Neural cell (in vitro differentiated cells): ENCODE measurements at regions not wholly inside any gene's neighbourhood (a gene's known extent, or its start where the extent isn't known, plus 50 kb on each side); places are given as distances from the start of the nearest gene placed in this dataset.

ENCODE experiments used
- CTCF ChIP-seq: fragments of 450-650 bp; IDR thresholded peaks from 2 replicates; pipeline ENCODE4 v1.5.1; 2014; ENCODE audit warnings: antibody characterized with exemption, mild to moderate bottlenecking, moderate library complexity; ENCODE audit not compliant: poor library complexity, severe bottlenecking
- EZH2 ChIP-seq: fragments of 200-600, 300-800 bp; shearing (Covaris generic), sonication (generic); IDR thresholded peaks from 2 replicates; pipeline ENCODE4 v1.6.1; 2014; ENCODE audit warnings: antibody characterized with exemption, low read length, borderline replicate concordance, mild to moderate bottlenecking; ENCODE audit not compliant: insufficient read depth, poor library complexity, severe bottlenecking
- MXI1 ChIP-seq: fragments of 450-650 bp; conservative IDR thresholded peaks from 2 replicates; pipeline ENCODE4 v1.6.1; 2014; ENCODE audit warnings: antibody characterized with exemption, mild to moderate bottlenecking; ENCODE audit not compliant: poor library complexity, severe bottlenecking
- SMC3 ChIP-seq: fragments of 450-650 bp; conservative IDR thresholded peaks from 2 replicates; pipeline ENCODE4 v1.6.1; 2014; ENCODE audit warnings: antibody characterized with exemption, mild to moderate bottlenecking, moderate library complexity; ENCODE audit not compliant: poor library complexity
- TF ChIP-seq, protein P1 (sequence below): IDR thresholded peaks from 2 replicates; pipeline ENCODE4 v1.6.1; 2012; ENCODE audit warnings: borderline replicate concordance

GRCh38 chr18:55762424-55762823 lies 174.4 kb upstream of the TCF4 start:
- no peak for TF ChIP-seq CTCF
- TF ChIP-seq, protein P1, sequence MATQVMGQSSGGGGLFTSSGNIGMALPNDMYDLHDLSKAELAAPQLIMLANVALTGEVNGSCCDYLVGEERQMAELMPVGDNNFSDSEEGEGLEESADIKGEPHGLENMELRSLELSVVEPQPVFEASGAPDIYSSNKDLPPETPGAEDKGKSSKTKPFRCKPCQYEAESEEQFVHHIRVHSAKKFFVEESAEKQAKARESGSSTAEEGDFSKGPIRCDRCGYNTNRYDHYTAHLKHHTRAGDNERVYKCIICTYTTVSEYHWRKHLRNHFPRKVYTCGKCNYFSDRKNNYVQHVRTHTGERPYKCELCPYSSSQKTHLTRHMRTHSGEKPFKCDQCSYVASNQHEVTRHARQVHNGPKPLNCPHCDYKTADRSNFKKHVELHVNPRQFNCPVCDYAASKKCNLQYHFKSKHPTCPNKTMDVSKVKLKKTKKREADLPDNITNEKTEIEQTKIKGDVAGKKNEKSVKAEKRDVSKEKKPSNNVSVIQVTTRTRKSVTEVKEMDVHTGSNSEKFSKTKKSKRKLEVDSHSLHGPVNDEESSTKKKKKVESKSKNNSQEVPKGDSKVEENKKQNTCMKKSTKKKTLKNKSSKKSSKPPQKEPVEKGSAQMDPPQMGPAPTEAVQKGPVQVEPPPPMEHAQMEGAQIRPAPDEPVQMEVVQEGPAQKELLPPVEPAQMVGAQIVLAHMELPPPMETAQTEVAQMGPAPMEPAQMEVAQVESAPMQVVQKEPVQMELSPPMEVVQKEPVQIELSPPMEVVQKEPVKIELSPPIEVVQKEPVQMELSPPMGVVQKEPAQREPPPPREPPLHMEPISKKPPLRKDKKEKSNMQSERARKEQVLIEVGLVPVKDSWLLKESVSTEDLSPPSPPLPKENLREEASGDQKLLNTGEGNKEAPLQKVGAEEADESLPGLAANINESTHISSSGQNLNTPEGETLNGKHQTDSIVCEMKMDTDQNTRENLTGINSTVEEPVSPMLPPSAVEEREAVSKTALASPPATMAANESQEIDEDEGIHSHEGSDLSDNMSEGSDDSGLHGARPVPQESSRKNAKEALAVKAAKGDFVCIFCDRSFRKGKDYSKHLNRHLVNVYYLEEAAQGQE, result no peak
- no peak for TF ChIP-seq SMC3
- TF ChIP-seq EZH2, result no peak
- TF ChIP-seq MXI1, result no peak
